Activated CD8-positive, alpha-beta T cell treated with anti-CD3 and anti-CD28 coated beads for 36 hours (primary cell): ENCODE measurements at regions not wholly inside any gene's neighbourhood (a gene's known extent, or its start where the extent isn't known, plus 50 kb on each side); places are given as distances from the start of the nearest gene placed in this dataset.
A peak's percentile ranks its signal among the peaks of the same experiment; 100 is the strongest.

ENCODE experiments used
- ATAC-seq: fragments of 200-7000 bp; cut with Tn5 transposase; one replicate; pipeline ENCODE4 v1.10.0; 2021; ENCODE audit warnings: mild to moderate bottlenecking, moderate library complexity
- CTCF ChIA-PET: fragments of 350-600 bp; sonication (Branson Sonifier 250); formaldehyde crosslinking; loops from one replicate; lab custom pipeline; 2021; ENCODE audit warnings: antibody characterized with exemption; lab: Charles Lee
- POLR2A ChIA-PET: fragments of 350-600 bp; sonication (Branson Sonifier 250); formaldehyde crosslinking; loops from one replicate; lab custom pipeline; 2021; ENCODE audit warnings: antibody characterized with exemption; lab: Charles Lee
- DNase-seq: peaks from one replicate; pipeline ENCODE4 v3.0.0-alpha.2; 2020
- H3K27ac Mint-ChIP-seq: one replicate; pipeline ENCODE4 v1.8.0; 2021; ENCODE audit warnings: mild to moderate bottlenecking, mixed read lengths
- H3K27me3 Mint-ChIP-seq: one replicate; pipeline ENCODE4 v1.8.0; 2021; ENCODE audit warnings: mixed read lengths
- H3K36me3 Mint-ChIP-seq: one replicate; pipeline ENCODE4 v1.8.0; 2021; ENCODE audit warnings: low read depth, mixed read lengths
- H3K4me1 Mint-ChIP-seq: one replicate; pipeline ENCODE4 v1.8.0; 2021; ENCODE audit warnings: low read depth, mixed read lengths
- H3K4me3 Mint-ChIP-seq: one replicate; pipeline ENCODE4 v1.8.0; 2021; ENCODE audit warnings: mild to moderate bottlenecking, moderate library complexity, mixed read lengths
- H3K9me3 Mint-ChIP-seq: one replicate; pipeline ENCODE4 v1.8.0; 2021; ENCODE audit warnings: mixed read lengths
- CTCF ChIP-seq: fragments of 200-600 bp; IDR thresholded peaks from one replicate; pipeline ENCODE4 v1.8.0; 2022; ENCODE audit warnings: antibody characterized with exemption, mild to moderate bottlenecking
- intact Hi-C: fragments of 100-400 bp; cut with micrococcal nuclease; formaldehyde crosslinking; loops from one replicate; pipeline ENCODE4 v1.10.0; 2022

DNA sequence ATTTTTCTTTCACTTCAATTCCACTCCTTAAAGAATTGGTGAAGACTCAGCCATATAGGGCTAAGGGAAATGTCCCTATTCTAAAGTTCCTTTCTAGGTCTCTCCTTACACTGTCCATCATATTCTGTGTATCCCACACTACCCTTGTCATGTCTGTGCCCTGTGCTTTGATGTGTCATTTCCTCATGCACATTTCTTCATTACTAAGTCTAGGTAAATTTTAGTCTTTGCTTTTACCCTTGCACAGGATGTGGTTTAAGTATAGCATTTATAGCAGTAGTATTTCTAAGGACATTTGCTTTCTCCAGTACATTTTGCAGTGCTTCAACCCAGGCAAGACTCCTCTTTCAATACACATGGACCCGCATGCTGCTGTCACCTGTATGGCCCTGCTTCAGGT, 221.5 kb upstream of the ACVR2A start:
- intact Hi-C loops, result no loop called here
- Mint-ChIP-seq H3K27me3 (no peaks in the 10 kb centered on the region), H3K36me3 (no peaks in the 10 kb centered on the region), H3K4me1 (peaks cover 18% of the 10 kb centered on the region), H3K27ac (peak overlapping the region; percentile 81), H3K4me3 (no peak overlapping the region), H3K9me3 (no peaks in the 10 kb centered on the region)
- ChIA-PET POLR2A (no interaction called here), CTCF (interaction anchor here (1.6 kb wide), 1 partner anchor 11 kb away, joined by 4 read pairs; no protein-coding TSS in a partner anchor)
- TF ChIP-seq CTCF, result no peak
- peak; percentile 34 for DNase-seq
- ATAC-seq, result peak; percentile 98

GRCh38 chr2:147621656-147622197, 223.1 kb upstream of the ACVR2A start:
- H3K4me3 Mint-ChIP-seq, result no peak overlapping the region
- ATAC-seq (no peak), DNase-seq (no peak)
- H3K9me3 Mint-ChIP-seq, result no peaks in the 10 kb centered on the region
- H3K27me3 Mint-ChIP-seq, result no peaks in the 10 kb centered on the region
- intact Hi-C loops, result no loop called here
- H3K4me1 Mint-ChIP-seq, result peaks cover 15% of the 10 kb centered on the region
- ChIA-PET CTCF (interaction anchor here (1.4 kb wide), 1 partner anchor 11 kb away, joined by 3 read pairs; no protein-coding TSS in a partner anchor), POLR2A (no interaction called here)
- no peak for TF ChIP-seq CTCF
- H3K36me3 Mint-ChIP-seq, result no peaks in the 10 kb centered on the region
- H3K27ac Mint-ChIP-seq, result no peak overlapping the region

DNA sequence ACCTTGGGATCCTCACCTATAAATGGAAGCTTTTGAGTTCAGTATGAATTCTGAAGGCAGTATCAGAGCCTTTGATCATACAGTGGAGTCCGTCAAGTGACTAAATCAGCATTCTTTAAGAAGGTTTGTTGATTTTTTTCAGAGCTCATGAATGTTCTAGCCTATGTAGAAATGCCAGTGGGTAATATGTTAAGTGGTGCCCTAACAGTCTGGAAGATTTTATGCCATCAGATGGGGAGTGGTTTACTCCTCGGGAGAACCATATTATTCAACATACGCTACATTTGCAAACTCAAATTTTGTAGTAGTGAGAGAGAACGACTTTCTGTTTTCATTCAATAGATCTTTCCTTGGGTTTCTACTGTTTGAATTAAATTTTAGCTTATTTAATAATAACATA, 225.0 kb upstream of the ACVR2A start:
- CTCF ChIA-PET, result no interaction called here
- no peak for DNase-seq
- H3K4me3 Mint-ChIP-seq, result no peak overlapping the region
- intact Hi-C loops, result no loop called here
- no peaks in the 10 kb centered on the region for H3K36me3 Mint-ChIP-seq
- no peak overlapping the region for H3K27ac Mint-ChIP-seq
- H3K9me3 Mint-ChIP-seq, result no peaks in the 10 kb centered on the region
- no peak for TF ChIP-seq CTCF
- POLR2A ChIA-PET, result no interaction called here
- peaks cover 15% of the 10 kb centered on the region for H3K4me1 Mint-ChIP-seq
- H3K27me3 Mint-ChIP-seq, result no peaks in the 10 kb centered on the region
- no peak for ATAC-seq

GRCh38 chr2:147615726-147616125, 229.1 kb upstream of the ACVR2A start:
- Mint-ChIP-seq H3K4me1 (no peaks in the 10 kb centered on the region), H3K9me3 (no peaks in the 10 kb centered on the region), H3K27ac (no peak overlapping the region), H3K36me3 (no peaks in the 10 kb centered on the region), H3K4me3 (no peak overlapping the region), H3K27me3 (no peaks in the 10 kb centered on the region)
- ChIA-PET CTCF (no interaction called here), POLR2A (no interaction called here)
- DNase-seq (no peak), ATAC-seq (no peak)
- no peak for TF ChIP-seq CTCF
- intact Hi-C loops, result no loop called here

DNA sequence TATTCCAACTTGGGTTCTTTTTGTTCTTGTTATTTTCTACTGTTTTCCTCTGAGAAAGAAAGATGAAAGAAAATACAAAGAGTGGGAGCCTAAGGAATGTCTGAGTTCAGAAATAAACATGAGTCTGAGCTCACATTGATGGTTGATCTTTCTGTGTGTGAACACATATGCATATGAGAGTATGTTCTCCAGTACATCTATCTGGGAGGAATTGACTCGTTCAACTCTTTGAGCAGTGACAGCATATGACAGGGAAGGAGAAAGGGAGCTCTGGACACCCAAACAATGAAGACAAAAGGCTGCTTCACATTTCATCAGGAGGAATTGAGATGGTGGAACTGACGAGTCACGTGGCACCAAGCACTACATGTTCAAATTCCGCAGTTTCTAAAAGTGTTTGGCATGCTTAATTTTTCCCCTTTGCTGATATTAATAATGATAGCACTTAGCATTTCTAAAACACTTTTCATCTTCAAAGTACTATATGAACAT, 229.8 kb upstream of the ACVR2A start:
- no peak overlapping the region for H3K4me3 Mint-ChIP-seq
- intact Hi-C loops, result no loop called here
- H3K27ac Mint-ChIP-seq, result no peak overlapping the region
- H3K27me3 Mint-ChIP-seq, result no peaks in the 10 kb centered on the region
- no peak for TF ChIP-seq CTCF
- ATAC-seq (no peak), DNase-seq (no peak)
- CTCF ChIA-PET, result no interaction called here
- no peaks in the 10 kb centered on the region for H3K36me3 Mint-ChIP-seq
- H3K4me1 Mint-ChIP-seq, result no peaks in the 10 kb centered on the region
- no peaks in the 10 kb centered on the region for H3K9me3 Mint-ChIP-seq
- POLR2A ChIA-PET, result no interaction called here
